OCI-M2 (cell line): ENCODE measurements at regions not wholly inside any gene's neighbourhood (a gene's known extent, or its start where the extent isn't known, plus 50 kb on each side); places are given as distances from the start of the nearest gene placed in this dataset.
"Not testable (repeated sequence)": the region's sequence is repeated elsewhere in the genome, so short reads cannot be mapped to it uniquely, and the experiment has no call there.

ENCODE experiments used
- DNase-seq: peaks from one replicate; lab custom pipeline; 2025; ENCODE audit not compliant: unreplicated experiment; lab: John Stamatoyannopoulos, UW

GRCh38 chr4:84286048-84286447 lies 213.0 kb downstream of the NKX6-1 start:
- no peak for DNase-seq

GRCh38 chr4:84279678-84280077 lies 219.4 kb downstream of the NKX6-1 start:
- no peak for DNase-seq

GRCh38 chr4:84277923-84278322 lies 221.2 kb downstream of the NKX6-1 start:
- DNase-seq: no peak

- no peak for DNase-seq
Observed at GRCh38 chr4:84276752-84277151, 222.3 kb downstream of the NKX6-1 start.

- no peak for DNase-seq
Observed at GRCh38 chr4:84269536-84270044, 229.5 kb downstream of the NKX6-1 start.

GRCh38 chr4:84264652-84265051 lies 234.4 kb downstream of the NKX6-1 start:
- DNase-seq: no peak

GRCh38 chr4:84263415-84263814 lies 235.7 kb downstream of the NKX6-1 start:
- DNase-seq: no peak

GRCh38 chr4:84260495-84260894 lies 238.6 kb downstream of the NKX6-1 start:
- no peak for DNase-seq

GRCh38 chr4:84258905-84259830 lies 239.9 kb downstream of the NKX6-1 start:
- DNase-seq: no peak

GRCh38 chr4:84254537-84254936 lies 244.6 kb downstream of the NKX6-1 start:
- DNase-seq: no peak

GRCh38 chr4:84249521-84249920 lies 249.6 kb downstream of the NKX6-1 start:
- no peak for DNase-seq

- not testable (repeated sequence) for DNase-seq
Observed at GRCh38 chr4:84245042-84245441, 254.1 kb downstream of the NKX6-1 start.

GRCh38 chr4:84244346-84244801 lies 254.7 kb downstream of the NKX6-1 start:
- not testable (repeated sequence) for DNase-seq

- DNase-seq: no peak
Observed at GRCh38 chr4:84243685-84244084, 255.4 kb downstream of the NKX6-1 start.

GRCh38 chr4:84239278-84239845 lies 259.7 kb downstream of the NKX6-1 start:
- DNase-seq: no peak

GRCh38 chr4:84238247-84239090 lies 260.6 kb downstream of the NKX6-1 start:
- no peak for DNase-seq

GRCh38 chr4:84237008-84237407 lies 262.1 kb downstream of the NKX6-1 start:
- DNase-seq: no peak

- no peak for DNase-seq
Observed at GRCh38 chr4:84235126-84235944, 263.8 kb downstream of the NKX6-1 start.

GRCh38 chr4:84232309-84233095 lies 266.6 kb downstream of the NKX6-1 start:
- no peak for DNase-seq
